GM12875 (cell line): ENCODE measurements at regions not wholly inside any gene's neighbourhood (a gene's known extent, or its start where the extent isn't known, plus 50 kb on each side); places are given as distances from the start of the nearest gene placed in this dataset.

Experiments used
- H3K4me3 ChIP-seq: one replicate; pipeline ENCODE4 v1.5.1; 2011; ENCODE audit warnings: low read depth, low read length, control low read depth
- CTCF ChIP-seq: IDR thresholded peaks from 2 replicates; pipeline ENCODE4 v1.5.1; 2011; ENCODE audit warnings: low read depth, mild to moderate bottlenecking, control low read depth, inconsistent platforms, low read length, moderate library complexity, borderline replicate concordance; ENCODE audit not compliant: insufficient read depth

DNA sequence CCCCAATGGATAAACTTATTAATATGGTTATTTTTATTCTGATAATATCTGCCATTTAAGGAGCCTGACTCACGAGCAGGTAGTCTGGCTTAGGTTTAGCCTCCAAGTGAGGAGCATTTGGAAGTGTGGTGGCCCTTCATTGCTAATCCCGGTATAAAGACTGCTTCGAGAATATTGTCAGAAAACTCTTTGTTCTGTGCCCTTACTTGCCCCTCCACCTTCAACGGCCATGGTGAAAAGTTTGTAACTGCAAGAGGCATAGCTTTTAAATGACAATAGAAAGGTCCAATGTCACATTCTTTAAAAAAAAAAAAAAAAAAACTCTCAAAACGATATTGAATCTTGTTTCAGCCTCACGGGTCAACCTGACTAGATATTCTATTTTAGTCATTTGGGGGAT is 157.4 kb upstream of the PROX1 start:
- no peak overlapping the region for H3K4me3 ChIP-seq
- TF ChIP-seq CTCF, result no peak

GRCh38 chr1:213840575-213840974 is 147.2 kb upstream of the PROX1 start:
- TF ChIP-seq CTCF, result no peak
- no peak overlapping the region for H3K4me3 ChIP-seq

DNA sequence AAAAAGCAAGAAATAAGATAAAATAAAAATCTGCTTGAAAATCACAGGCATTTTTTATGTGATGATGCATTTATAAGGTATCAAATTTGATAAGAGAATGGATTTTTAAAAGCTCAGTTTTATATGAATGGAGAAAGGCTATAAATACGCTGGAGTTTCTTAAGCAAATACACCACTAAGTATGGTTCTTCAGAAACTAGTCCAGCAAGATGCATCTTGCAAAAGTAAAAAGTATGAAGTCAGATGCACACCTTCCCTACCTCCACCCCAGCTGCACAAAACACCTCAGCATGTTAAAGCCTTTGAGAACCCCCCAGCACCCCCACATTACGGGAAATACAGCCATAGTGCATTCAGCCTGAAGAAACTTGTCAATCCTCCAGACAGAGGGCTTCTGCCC is 143.1 kb upstream of the PROX1 start:
- TF ChIP-seq CTCF, result no peak
- H3K4me3 ChIP-seq, result no peak overlapping the region

DNA sequence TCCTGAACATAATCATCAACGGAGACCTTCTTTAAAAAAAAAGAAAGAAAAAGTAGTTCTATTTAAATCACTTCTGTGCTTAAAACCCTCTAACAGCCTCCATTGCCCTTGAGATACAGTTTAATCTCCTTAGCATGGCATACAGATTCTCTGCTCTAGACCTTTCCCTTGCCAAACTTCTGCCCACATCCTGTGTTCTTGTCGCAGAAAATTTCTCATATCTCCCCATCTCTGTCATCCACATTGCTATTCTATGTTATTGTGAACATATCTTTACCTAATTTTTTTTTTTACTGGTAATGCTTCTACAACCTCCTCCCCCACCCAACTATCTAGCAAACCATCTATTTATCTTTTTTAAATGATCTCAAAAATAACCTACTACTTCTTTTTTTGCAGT is 135.7 kb upstream of the PROX1 start:
- TF ChIP-seq CTCF, result no peak
- no peak overlapping the region for H3K4me3 ChIP-seq

GRCh38 chr1:213858581-213858980 is 129.2 kb upstream of the PROX1 start:
- 0 out of 2 replicates have a peak, but pooled peaks have one; percentile 0 for TF ChIP-seq CTCF
- no peak overlapping the region for H3K4me3 ChIP-seq

DNA sequence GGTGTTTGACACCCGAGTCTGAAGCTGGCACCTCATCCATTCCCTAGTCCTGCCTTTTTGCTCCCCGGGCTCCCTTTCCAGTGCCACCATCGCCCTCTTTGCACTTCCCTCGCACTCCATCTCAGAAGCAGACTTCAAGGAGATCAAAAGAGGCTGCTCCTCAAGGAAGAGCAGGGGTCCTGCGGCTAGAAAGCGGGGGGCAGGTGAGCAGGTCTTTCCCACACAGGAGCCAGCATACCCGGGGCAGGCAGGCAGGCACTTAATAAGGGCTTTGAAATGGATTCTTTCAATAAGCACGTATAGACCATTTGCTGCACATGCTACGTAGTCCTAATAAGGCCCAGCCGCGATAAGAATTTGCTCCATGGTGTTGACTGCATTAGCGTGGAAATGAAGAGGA is 125.9 kb upstream of the PROX1 start:
- TF ChIP-seq CTCF, result no peak
- no peak overlapping the region for H3K4me3 ChIP-seq

- H3K4me3 ChIP-seq, result no peak overlapping the region
- no peak for TF ChIP-seq CTCF
These were observed 123.7 kb upstream of the PROX1 start for GRCh38 chr1:213864091-213864490.
